HL-60 (cell line): ENCODE measurements at regions not wholly inside any gene's neighbourhood (a gene's known extent, or its start where the extent isn't known, plus 50 kb on each side); places are given as distances from the start of the nearest gene placed in this dataset.
"Not testable (repeated sequence)": the region's sequence is repeated elsewhere in the genome, so short reads cannot be mapped to it uniquely, and the experiment has no call there.

Experiments used
- DNase-seq, 2 experiments: peaks; one replicate each; pipeline ENCODE4 v3.0.0-alpha.2; 2010 to 2020; ENCODE audit warnings: low read depth in 1 of 2, low spot score in 1 of 2
- H3K27ac ChIP-seq: fragments of 250-450 bp; sonication (Bioruptor Pico); replicated peaks from 2 replicates; pipeline ENCODE4 v1.5.1; 2020; ENCODE audit warnings: mild to moderate bottlenecking, moderate library complexity
- H3K27me3 ChIP-seq: fragments of 250-450 bp; sonication (Bioruptor Pico); 2 replicates; pipeline ENCODE4 v1.5.1; 2021; ENCODE audit warnings: mild to moderate bottlenecking, moderate library complexity; ENCODE audit not compliant: insufficient read depth, poor library complexity, severe bottlenecking
- H3K4me3 ChIP-seq: replicated peaks from 2 replicates; pipeline ENCODE4 v1.5.1; 2011; ENCODE audit warnings: mild to moderate bottlenecking, control low read depth, low read length; ENCODE audit not compliant: insufficient read depth
- CTCF ChIP-seq: IDR thresholded peaks from one replicate; pipeline ENCODE4 v1.5.1; 2011; ENCODE audit warnings: low read length, control low read depth, inconsistent platforms; ENCODE audit not compliant: insufficient read depth
- GABPA ChIP-seq: IDR thresholded peaks from 2 replicates; pipeline ENCODE4 v1.6.1; 2012; ENCODE audit warnings: low read depth
- POLR2AphosphoS5 ChIP-seq: IDR thresholded peaks from 2 replicates; pipeline ENCODE4 v1.6.1; 2012; ENCODE audit warnings: low read depth
- SPI1 ChIP-seq: IDR thresholded peaks from 2 replicates; pipeline ENCODE4 v1.6.1; 2012; ENCODE audit warnings: low read depth, mild to moderate bottlenecking, borderline replicate concordance
- TF ChIP-seq, protein P1 (sequence below): IDR thresholded peaks from 2 replicates; pipeline ENCODE4 v1.6.1; 2012; ENCODE audit warnings: low read depth; ENCODE audit not compliant: insufficient replicate concordance

DNA sequence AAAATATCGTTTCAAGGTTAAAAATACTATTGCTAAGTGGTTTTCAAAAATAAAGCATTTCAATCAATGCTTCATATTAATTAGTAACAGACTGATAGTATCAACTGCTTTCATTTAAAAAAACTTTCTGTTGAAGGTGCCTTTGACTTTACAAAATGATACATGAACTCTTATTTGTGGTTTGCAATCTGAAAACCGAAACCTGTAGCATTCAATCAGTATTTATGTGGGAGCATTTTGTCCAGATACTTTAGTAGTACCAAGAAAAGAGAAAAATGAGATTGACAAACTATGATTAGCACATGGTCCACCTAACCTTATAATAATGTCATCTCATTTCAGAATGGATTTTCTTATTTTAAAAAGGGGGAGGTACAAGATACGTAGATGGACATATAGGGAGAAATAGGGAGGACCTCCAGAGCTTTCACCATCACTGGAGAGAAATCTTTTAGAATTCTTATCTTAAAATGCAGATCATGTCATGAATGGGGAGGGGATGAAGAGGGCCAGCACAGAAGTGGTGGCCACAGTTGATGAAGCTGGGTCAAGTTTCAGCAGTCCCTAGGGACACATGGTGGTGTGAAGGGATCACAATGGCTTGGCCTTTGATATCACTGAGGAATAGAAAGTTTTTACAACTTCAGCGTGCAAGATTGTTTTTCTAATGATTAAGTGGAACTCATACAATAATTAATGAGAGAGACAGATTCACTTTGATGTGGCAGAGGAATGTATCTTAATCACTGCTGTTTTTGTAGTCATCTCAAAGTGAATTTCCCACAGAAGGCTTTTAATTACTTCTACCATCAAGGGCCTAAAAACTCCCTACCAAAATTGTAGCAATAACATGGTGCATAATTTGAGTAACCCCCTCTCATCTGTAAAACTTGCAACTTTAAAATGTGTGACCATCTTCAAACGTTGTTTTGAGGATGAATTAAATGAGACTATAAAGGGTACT is 322.3 kb upstream of the EDIL3 start:
- no peak for TF ChIP-seq SPI1
- TF ChIP-seq, protein P1, sequence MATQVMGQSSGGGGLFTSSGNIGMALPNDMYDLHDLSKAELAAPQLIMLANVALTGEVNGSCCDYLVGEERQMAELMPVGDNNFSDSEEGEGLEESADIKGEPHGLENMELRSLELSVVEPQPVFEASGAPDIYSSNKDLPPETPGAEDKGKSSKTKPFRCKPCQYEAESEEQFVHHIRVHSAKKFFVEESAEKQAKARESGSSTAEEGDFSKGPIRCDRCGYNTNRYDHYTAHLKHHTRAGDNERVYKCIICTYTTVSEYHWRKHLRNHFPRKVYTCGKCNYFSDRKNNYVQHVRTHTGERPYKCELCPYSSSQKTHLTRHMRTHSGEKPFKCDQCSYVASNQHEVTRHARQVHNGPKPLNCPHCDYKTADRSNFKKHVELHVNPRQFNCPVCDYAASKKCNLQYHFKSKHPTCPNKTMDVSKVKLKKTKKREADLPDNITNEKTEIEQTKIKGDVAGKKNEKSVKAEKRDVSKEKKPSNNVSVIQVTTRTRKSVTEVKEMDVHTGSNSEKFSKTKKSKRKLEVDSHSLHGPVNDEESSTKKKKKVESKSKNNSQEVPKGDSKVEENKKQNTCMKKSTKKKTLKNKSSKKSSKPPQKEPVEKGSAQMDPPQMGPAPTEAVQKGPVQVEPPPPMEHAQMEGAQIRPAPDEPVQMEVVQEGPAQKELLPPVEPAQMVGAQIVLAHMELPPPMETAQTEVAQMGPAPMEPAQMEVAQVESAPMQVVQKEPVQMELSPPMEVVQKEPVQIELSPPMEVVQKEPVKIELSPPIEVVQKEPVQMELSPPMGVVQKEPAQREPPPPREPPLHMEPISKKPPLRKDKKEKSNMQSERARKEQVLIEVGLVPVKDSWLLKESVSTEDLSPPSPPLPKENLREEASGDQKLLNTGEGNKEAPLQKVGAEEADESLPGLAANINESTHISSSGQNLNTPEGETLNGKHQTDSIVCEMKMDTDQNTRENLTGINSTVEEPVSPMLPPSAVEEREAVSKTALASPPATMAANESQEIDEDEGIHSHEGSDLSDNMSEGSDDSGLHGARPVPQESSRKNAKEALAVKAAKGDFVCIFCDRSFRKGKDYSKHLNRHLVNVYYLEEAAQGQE, result no peak
- no peak for TF ChIP-seq CTCF
- TF ChIP-seq POLR2AphosphoS5, result no peak
- TF ChIP-seq GABPA, result no peak
- DNase-seq, result no peak
- no peak overlapping the region for H3K27ac ChIP-seq
- H3K27me3 ChIP-seq, result no peaks in the 10 kb centered on the region
- no peak overlapping the region for H3K4me3 ChIP-seq

GRCh38 chr5:84700545-84700944 is 315.9 kb upstream of the EDIL3 start:
- H3K27me3 ChIP-seq, H3K27ac ChIP-seq, DNase-seq, H3K4me3 ChIP-seq: not testable (repeated sequence)

GRCh38 chr5:84696651-84697050 is 312.0 kb upstream of the EDIL3 start:
- Histone ChIP-seq H3K4me3 (no peak overlapping the region), H3K27me3 (no peaks in the 10 kb centered on the region), H3K27ac (no peak overlapping the region)
- DNase-seq, result no peak
- TF ChIP-seq, protein P1, result no peak
- TF ChIP-seq CTCF, result no peak
- TF ChIP-seq POLR2AphosphoS5, result no peak
- no peak for TF ChIP-seq GABPA
- TF ChIP-seq SPI1, result no peak

GRCh38 chr5:84695330-84695729 is 310.6 kb upstream of the EDIL3 start:
- Histone ChIP-seq H3K27me3 (no peaks in the 10 kb centered on the region), H3K4me3 (no peak overlapping the region), H3K27ac (no peak overlapping the region)
- TF ChIP-seq CTCF (no peak), SPI1 (no peak), POLR2AphosphoS5 (no peak), GABPA (no peak)
- TF ChIP-seq, protein P1, result no peak
- DNase-seq, result no peak
